Muscle of arm (tissue), 1 donor: ENCODE measurements at regions not wholly inside any gene's neighbourhood (a gene's known extent, or its start where the extent isn't known, plus 50 kb on each side); places are given as distances from the start of the nearest gene placed in this dataset.

Experiments used
- DNase-seq: peaks from one replicate; pipeline ENCODE4 v3.0.0-alpha.2; 2013

DNA sequence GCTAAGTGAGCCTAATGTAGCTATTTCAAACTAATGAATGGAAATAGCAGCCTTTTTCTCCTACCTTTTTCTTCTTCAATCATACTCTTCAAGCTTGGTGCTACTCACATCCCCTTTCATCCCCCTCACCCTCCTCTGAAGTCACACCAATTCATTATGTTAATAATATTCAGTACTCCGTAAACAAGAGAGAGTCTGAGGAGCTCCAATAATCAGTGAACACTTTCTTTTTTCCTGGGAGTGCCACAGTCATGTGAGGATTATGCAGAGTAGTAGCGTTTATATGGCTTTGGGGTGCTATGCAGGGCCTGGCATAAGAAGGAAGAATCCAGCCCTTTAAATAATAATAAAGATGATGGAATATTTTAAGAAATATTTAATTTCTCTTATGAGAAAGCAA lies 354.3 kb upstream of the CTNND2 start:
- no peak for DNase-seq

DNA sequence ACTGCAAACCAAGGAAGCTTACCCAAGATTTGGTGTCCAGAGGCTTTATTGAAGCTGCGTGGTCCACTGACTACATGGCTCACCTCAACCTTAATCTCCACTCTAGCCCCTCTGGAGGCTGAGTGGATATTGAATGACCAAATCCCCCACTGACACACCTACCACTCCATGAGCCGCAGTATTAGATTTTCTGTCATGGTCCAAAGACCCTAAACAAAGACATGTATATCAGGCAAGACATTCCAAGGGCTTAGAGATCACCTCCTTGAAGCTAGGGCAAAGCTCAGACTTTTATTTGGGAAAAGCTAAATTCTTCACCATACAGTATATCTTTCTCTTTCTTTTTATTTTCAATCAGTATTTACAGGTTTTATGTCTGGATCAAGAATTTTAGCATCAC lies 346.2 kb upstream of the CTNND2 start:
- no peak for DNase-seq

DNA sequence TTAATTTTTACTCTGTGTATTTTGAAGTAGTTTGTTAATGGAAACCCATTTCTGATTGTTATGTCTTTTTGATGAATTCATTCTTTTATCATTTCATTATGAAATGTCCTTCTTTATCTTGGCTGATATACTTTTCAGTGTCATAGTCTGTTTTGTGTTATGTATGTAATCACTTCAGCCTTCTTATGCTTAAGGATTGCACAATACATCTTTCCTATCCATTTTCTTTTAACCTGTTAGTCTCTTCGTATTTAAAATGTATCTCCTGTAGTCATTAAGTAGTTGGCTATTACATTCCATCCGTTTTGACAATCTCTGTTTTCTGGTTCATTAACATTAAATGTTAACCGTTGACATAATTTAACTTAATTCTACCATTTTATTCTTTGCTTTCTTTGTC lies 344.6 kb upstream of the CTNND2 start:
- no peak for DNase-seq

DNA sequence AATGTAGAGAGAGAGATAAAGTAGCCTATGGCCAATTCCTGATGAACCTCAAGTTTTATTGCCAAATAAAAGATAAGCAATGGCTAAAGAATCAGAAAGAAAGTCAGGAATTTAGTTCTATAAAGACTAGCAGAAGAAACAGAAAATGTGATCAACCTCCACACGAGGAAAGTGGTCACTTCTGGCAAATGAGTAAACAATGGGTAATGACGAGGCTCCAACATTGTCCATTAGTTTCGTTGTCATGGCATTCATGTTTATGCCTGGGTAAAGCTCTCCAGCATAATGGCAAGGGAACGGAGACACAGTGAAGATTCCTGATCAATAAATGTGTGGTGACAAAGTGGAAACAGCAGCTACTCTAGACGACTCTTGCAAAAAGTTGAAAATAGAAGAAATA lies 341.8 kb upstream of the CTNND2 start:
- no peak for DNase-seq

DNA sequence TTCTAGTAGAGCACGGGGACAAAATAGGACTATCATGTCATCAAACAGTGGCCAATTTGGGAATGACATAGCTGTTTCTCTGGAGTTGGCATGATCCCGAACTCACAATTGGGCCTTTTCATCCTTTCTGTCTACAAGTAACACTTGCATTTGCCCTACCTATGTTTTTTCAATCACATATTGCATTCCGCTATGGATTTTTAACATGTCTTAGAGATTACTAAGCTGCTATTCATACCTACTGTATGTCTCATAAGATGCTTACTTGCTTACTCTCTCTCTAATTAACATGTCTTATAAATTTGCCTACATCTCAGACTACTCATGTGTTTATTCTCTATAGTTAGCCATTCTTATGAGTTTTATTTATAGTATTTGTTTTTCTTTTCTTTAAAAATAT lies 341.2 kb upstream of the CTNND2 start:
- no peak for DNase-seq

DNA sequence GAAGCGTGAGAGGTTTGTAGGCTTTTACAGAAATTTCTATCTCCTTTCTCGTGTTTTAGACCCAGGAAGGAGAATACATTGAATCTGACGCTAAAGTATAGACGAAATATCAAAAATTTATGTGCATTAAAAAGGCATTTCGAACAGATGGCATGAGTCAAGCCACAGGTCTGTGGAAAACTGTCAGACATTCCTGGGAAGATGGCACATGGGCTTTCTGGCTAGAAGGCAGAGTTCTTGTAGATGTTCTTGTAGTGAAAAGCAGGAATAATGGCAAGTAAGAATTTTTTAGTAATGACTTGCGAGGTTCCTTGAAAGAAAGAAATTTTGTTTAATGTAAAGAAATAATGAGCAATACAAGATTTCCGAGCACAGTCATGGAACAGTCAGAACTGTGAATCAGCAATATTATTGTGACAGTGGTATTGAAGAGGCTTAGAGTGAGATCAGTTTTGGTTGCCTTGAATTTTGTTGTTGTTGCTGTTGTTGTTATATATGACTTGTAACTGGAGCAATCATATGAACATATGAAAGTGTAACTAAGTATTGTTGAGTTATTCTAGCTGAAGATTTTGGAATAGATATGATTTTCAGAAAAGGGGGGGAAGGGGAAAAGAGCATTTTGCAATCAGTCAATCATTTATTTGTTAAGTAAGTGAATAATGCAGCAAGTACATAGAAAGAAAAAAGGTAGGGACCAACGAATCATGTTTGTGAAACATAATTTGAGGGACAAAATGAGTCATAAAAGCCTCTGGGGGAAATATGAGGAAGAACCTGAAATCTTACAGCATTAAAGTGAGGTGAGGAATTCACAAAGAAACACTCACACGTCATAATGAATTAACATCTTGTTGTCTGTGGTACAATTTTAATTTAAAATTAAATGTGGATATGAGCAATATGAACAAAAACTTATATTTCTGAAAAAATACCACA lies 339.0 kb upstream of the CTNND2 start:
- no peak for DNase-seq

DNA sequence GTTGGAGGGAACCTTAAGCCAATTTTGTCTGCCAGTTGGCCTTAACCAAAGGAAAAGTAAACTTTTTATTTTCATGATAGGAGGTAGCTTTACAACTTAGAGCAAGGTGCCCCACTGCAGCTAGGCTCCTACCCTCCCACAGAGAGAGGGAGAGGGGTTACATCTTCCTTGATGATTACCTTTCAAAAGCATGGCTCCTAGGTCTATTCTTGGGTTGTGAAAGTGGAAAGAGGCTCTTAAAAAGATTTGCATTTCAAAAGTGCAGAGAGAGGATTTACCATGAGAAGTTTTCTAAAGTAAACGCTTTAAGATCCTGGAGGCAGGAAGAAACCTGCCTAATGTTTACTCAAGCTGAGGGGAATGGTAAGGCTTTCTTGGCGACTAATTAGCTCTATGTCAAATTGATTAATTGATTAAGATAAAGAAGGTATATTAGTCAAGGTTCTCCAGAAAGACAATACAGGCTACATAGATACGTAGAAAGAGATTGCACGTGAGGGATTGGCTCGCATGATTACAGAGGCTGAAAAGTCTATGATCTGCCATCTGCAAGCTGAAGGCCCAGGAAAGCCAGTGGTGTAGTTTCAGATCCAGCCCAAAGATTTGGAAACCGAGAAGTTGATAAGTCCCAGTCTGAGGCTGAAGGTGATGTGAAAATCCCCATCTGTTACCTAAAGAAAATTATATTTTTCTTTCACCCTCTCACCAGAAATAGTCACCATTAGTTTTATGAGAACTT lies 333.8 kb upstream of the CTNND2 start:
- no peak for DNase-seq

DNA sequence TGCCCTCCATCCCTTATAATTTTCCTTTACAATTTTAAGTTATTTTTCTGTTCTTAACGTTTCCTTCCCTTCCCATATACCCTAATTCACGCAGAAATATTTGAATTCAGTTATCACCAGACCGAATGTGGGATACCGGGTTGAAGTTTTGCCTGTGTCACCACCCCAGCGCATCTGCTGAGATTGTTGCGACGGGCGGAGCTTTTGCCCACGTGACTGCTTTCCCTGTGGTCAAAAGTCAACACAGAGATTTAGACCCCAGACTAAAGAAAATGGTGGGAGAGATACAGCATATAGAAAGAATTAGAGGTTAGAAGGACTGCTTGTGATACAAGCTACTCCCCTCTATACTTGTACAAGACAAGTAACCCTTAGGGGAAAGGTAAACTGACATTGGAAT lies 326.4 kb upstream of the CTNND2 start:
- no peak for DNase-seq

DNA sequence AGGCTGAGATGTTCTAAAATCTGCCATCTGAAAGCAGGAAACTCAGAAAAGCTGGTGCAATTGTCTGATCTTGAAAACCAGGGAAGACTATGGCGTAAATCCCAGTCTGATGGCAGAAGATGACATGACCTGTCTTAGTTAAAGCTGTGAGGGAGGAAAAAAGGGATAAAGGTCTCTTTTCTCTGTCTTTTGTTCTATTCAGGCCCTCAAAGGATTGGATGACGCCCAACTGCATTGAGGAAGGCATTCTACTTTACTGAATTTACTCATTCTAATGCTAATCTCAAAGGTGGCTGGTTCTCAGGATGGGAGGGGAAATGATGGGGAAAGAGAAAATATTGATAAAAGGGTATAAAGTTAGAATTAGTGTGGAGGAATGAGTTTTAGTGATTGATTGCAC lies 312.8 kb upstream of the CTNND2 start:
- DNase-seq: no peak

DNA sequence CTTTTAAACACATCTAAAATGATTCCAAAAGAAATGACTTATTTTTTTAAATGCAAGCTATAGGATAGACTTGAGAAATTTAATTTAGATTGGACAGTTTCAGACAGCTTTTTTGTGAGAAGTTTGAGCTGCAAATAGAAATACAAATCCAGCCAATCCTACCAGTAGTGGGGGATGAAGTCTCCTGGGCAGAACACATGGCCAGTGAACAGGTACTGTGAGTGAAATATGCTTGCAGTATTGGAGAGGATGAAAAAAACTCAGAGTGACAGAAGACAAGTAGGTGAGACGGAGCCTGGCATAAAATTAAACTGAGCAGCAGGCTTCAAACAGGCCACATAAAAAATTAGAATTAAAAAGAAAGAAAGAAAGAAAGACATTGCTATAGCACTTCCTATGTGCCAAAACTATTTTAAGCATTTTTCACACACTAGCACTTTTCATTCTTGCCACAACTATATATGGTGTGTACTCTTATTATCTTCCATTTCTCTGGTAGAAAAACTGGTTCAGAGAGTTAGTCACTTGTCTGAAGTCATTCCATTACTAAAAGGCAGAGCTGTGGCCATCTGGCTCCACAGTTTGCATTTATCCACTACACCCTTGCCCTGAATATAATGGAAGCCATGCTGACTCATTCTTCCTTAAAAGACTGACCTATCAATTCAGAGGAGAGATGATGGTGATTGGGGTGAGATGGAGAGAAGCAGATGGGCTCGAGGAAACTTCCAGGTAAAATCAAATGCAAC lies 310.2 kb upstream of the CTNND2 start:
- no peak for DNase-seq

DNA sequence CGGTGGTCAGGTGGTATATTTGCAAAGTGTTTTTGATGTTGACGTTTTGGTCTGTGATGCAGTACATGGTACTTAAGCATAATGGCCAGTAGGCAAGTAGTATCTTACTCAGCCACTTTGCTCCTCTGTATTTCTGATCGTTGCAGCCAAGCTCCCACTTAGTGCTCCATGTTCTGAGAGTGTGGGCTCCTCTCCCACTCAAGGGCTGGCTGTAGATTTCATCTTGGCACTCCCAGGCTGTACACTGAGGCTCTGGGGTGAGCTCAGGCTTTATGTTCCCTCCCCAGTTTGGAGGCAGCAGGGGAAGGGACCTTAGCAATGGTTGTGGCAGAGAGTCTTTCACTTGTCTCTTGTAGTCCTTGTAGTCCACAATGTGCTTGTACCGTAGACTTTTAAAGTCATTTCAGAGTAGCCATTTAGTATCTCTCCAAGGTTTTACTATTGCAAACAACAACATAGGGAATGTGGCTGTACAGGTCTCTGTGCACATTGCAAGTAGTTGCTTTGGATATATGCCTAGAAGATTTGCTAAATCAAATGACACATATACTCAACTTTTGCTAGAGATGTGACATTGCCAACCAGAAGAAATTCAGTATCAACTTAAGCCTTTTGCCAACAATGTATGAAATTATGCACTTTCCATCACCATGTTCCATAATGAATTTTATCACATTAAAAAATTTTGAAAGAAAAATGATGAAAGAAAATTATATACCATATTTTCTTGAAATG lies 304.3 kb upstream of the CTNND2 start:
- DNase-seq: no peak

DNA sequence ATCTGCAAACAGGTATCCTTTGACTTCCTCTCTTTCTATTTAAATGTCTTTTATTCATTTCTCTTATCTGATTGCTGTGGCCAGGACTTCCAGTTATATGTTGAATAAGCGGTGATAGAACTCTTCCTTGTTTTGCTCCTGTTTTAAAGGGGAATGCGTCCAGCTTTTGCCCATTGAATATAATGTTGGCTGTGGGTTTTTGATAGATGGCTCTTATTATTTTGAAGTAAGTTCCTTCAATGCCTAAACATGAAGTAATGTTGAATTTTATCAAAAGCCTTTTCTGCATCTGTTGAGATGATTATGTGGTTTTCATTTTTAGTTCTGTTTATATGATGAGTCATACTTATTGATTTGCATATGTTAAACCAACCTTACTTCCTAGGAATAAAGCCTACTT lies 300.5 kb upstream of the CTNND2 start:
- DNase-seq: no peak

DNA sequence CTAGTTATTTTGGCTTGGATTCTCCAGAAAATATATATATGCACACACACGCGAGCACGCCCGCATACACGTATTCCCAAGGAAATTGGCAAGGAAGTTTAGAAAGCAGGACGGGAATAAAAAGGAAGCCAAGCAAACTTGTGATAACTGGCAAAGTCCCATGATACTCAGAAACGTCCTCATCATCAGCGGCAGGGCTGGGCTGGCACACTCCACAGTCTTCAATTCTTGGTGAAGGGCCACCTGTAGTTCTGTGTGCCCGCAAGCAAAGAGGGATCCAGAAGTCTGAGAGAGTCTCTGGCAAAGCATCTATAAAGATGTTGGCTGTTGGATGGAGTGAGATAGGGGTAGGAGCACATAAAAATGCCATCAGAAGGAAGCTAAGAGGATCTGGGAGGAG lies 289.3 kb upstream of the CTNND2 start:
- no peak for DNase-seq

DNA sequence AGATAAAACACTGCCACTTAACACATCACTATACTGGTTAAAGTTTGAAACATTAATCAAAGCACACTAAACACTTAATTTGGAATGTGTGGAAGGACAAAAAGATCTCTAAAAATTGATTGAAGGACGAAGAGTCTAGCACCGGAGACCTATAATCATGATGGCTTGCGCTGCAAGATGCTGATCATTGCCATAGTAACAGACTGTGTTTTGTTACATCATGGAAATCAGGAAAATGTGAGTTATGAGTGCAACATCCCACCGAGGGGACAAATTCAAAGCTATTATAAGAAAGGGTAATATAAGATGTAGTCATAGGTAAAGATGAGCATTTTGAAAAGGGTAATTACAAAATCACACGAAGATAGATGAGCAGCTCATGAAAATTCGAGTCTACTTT lies 278.8 kb upstream of the CTNND2 start:
- no peak for DNase-seq

DNA sequence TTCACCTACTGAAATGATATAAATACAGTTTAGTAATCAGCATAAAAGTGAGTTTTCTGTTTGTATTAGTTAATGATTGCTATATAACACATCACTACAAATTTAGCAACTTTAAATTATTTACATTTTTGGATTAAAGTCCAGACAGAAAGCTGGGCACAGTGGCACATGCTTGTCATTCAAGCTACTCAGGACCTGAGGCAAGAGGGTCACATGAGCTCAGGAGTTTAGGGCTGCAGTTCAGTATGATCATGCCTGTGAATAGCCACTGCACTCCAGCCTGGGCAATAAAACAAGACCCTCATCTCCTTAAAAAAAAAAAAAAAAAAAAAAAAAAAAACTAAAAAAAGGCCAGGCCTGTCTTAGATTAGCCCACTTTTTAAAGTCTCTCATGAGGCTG lies 273.6 kb upstream of the CTNND2 start:
- no peak for DNase-seq

DNA sequence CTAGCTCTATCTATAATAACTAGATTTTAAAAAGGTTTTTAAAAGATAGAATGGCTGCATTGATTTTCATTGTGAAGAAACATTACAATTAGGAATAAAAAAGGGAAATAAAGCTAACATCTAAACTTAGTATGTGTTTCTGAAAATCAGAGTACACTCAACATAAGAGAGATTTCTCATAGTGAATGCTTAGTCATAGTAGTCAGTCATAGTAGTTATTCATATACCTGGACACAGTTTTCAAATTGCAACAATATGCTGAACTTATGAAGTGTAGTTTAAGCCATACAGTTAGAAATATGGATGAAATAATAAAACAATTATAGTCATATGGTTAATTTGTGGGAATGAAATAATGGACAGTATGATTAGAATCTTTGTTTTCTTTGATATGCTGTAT lies 273.0 kb upstream of the CTNND2 start:
- DNase-seq: no peak

DNA sequence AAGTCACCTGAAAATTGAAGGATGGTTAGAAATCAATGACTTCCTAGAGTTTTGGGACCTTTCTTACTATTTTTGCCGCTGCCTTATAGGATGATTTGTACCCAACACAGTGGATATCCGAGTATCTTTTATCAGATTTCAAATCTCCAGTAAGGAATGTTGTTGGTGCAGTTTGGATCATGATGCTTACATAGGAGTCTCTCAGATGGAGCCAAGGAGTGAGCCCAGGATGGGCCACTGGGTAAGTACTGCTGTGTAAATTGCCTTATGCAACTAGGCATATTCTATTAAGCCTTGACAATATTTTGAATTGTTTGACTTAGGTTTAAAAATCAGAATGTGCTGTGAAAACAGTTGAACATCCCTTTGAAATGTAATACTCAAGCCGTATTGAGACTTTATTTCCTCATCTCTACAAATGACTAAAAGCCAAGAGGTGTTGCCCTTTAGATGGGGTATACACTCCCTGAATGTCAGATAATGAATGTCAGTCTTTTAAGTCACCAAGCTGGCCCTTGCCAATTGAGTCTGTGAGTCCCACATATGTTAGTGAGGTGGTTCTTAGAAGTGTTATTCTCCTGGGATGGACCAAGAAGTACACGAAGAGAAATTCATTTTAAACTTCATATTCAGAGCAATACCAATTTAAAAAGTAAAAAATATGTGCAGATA lies 271.8 kb upstream of the CTNND2 start:
- no peak for DNase-seq

DNA sequence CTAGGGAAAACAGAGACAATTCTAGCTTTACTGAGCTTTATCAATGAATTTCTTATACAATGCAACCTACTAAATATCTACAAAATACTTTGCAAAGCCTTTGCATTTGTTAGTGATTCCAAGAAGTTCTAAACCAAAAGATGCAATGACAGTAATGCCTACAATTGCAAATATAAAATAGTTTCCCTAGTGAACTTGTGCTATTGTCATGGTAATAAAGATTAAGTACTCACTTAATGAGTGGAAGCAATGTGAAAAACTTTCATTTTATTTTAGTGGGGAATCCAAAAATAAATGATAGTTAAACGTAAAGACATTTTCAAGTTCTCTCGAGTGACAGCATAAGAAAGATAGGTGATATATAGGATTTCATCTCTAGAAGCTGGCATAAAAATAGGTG lies 270.5 kb upstream of the CTNND2 start:
- DNase-seq: no peak

DNA sequence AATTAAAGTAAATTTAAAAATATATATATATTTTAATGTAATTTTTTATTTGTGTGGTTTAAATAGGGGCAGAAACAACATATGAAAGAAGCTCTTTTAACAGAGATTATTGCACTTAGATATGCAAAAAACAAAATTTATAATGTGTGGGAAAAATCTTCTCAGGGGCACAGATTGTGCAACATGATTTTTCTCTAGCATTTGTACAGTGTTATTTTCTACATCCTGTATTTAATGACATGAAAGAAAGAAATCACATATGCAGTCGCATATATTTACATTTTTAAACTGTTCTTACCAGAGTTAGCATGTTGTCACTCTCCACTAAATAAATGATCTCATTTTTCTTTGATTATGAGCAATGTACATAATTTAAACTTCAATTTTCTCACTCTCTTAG lies 265.3 kb upstream of the CTNND2 start:
- no peak for DNase-seq

DNA sequence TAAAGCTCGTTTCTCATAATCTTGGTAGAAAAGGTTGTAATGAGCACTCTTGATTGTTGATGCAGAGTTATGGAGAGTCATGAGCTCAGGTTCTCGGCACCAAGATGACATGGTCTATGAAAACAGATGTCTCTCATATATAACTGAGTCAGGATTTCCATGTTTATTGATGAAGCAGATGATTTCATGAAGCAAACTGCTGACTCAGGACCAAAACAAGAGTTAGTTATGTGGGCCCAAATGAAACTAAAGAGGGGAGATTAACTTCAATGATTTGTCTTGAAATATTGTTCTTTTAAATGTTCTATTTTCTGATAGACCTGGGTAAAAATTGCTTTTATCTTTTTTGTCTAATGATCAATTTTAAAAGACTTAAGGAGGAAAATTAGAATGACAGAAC lies 258.6 kb upstream of the CTNND2 start:
- DNase-seq: no peak

DNA sequence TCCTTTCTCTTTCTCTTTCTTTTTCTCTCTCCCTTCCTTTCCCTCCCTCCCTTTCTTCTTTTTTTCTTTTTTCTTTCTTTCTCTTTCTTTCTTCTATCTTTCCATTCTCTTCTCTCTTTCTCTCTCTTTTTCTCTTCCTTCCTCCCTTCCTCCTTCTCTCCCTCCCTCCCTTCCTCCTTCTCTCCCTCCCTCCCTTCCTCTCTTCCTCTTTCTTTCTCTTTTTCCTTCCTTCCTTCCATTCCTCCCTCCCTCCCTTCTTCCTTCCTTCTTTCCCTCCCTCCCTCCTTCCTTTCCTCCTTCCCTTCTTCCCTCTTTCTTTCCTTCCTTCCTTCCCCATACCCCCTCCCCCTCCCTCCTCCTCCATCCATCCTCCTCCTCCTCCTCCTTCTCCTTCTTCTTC lies 243.3 kb upstream of the CTNND2 start:
- no peak for DNase-seq
